OCI-LY3 (cell line): ENCODE measurements at regions not wholly inside any gene's neighbourhood (a gene's known extent, or its start where the extent isn't known, plus 50 kb on each side); places are given as distances from the start of the nearest gene placed in this dataset.
A peak's percentile ranks its signal among the peaks of the same experiment; 100 is the strongest.

ENCODE experiments used
- H2AFZ ChIP-seq: fragments of 200-600, 300-600 bp; shearing (Covaris generic); 2 replicates; pipeline ENCODE4 v1.6.0; 2014; ENCODE audit warnings: antibody characterized with exemption, low read depth, low read length
- H3K27ac ChIP-seq: fragments of 200-600, 300-600 bp; sonication (generic); 2 replicates; pipeline ENCODE4 v1.5.1; 2014; ENCODE audit warnings: mild to moderate bottlenecking, low read length, moderate library complexity, mixed read lengths
- H3K27me3 ChIP-seq: fragments of 200-600, 300-600 bp; sonication (generic); 2 replicates; pipeline ENCODE4 v1.6.1; 2014; ENCODE audit warnings: low read depth, low read length, mixed read lengths
- H3K36me3 ChIP-seq: fragments of 200-600, 300-600 bp; sonication (generic); replicated peaks from 2 replicates; pipeline ENCODE3; 2014; ENCODE audit warnings: low read depth, low read length, mixed read lengths
- H3K4me1 ChIP-seq: fragments of 300-600, 200-600 bp; sonication (generic); 2 replicates; pipeline ENCODE4 v1.6.1; 2014; ENCODE audit warnings: low read length, mixed read lengths
- H3K4me2 ChIP-seq: fragments of 200-600, 300-600 bp; sonication (generic); 2 replicates; pipeline ENCODE4 v1.6.1; 2014; ENCODE audit warnings: low read length, mixed read lengths
- H3K4me3 ChIP-seq: fragments of 300-600, 200-600 bp; sonication (generic); 2 replicates; pipeline ENCODE4 v1.5.1; 2014; ENCODE audit warnings: antibody characterized with exemption, mild to moderate bottlenecking, low read length, moderate library complexity
- H3K79me2 ChIP-seq: fragments of 300-600, 200-600 bp; shearing (Covaris generic); 2 replicates; pipeline ENCODE4 v1.6.1; 2014; ENCODE audit warnings: mild to moderate bottlenecking, low read length, mixed read lengths
- H3K9ac ChIP-seq: fragments of 300-600, 200-600 bp; shearing (Covaris generic); 2 replicates; pipeline ENCODE4 v1.6.0; 2014; ENCODE audit warnings: mild to moderate bottlenecking, low read length, moderate library complexity
- H3K9me3 ChIP-seq: fragments of 200-600, 300-600 bp; shearing (Covaris generic); 2 replicates; pipeline ENCODE4 v1.6.1; 2014; ENCODE audit warnings: low read length, mixed read lengths; ENCODE audit not compliant: insufficient read depth
- H4K20me1 ChIP-seq: fragments of 200-600, 300-600 bp; sonication (generic); 2 replicates; pipeline ENCODE4 v1.6.1; 2016; ENCODE audit warnings: low read length, mixed read lengths; ENCODE audit not compliant: insufficient read depth
- EZH2phosphoT487 ChIP-seq: fragments of 200-600 bp; shearing (Covaris generic); IDR thresholded peaks from 2 replicates; pipeline ENCODE4 v1.6.1; 2018; ENCODE audit warnings: antibody characterized with exemption, mixed run types, low read depth
- TF ChIP-seq, protein P1 (sequence below): fragments of 200-600, 300-600 bp; sonication (generic); IDR thresholded peaks from 2 replicates; pipeline ENCODE4 v1.5.1; 2014; ENCODE audit warnings: antibody characterized with exemption, low read length, low read depth

DNA sequence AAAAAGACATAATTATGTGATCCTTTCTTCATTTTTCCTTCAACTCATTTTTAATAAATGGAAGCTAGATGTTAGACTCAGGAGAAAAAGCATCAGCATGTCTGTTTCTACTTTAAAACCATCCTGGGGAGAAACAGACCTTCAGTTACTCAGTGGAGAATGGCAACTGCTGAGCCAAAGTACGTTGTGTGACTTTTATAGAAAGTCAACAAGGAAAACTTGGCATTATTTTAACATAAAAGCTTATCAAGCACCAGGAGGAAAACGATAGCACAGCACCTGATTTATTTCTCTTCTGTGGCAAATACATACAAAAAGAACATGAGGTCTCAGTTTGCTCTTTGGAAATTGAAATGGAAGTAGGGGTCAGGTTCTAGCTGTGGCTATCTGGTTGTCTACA, 115.3 kb upstream of the RIPOR2 start:
- peaks cover 67% of the 10 kb centered on the region for H3K79me2 ChIP-seq
- H3K27me3 ChIP-seq: no peaks in the 10 kb centered on the region
- no peak overlapping the region for H2AFZ ChIP-seq
- H3K9ac ChIP-seq: peak overlapping the region; percentile 86
- H4K20me1 ChIP-seq: no peaks in the 10 kb centered on the region
- peaks cover 95% of the 10 kb centered on the region for H3K4me1 ChIP-seq
- peak overlapping the region; percentile 100 for H3K27ac ChIP-seq
- peak overlapping the region; percentile 71 for H3K4me3 ChIP-seq
- H3K9me3 ChIP-seq: no peaks in the 10 kb centered on the region
- TF ChIP-seq, protein P1, sequence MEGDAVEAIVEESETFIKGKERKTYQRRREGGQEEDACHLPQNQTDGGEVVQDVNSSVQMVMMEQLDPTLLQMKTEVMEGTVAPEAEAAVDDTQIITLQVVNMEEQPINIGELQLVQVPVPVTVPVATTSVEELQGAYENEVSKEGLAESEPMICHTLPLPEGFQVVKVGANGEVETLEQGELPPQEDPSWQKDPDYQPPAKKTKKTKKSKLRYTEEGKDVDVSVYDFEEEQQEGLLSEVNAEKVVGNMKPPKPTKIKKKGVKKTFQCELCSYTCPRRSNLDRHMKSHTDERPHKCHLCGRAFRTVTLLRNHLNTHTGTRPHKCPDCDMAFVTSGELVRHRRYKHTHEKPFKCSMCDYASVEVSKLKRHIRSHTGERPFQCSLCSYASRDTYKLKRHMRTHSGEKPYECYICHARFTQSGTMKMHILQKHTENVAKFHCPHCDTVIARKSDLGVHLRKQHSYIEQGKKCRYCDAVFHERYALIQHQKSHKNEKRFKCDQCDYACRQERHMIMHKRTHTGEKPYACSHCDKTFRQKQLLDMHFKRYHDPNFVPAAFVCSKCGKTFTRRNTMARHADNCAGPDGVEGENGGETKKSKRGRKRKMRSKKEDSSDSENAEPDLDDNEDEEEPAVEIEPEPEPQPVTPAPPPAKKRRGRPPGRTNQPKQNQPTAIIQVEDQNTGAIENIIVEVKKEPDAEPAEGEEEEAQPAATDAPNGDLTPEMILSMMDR: no peak
- TF ChIP-seq EZH2phosphoT487: no peak
- peak overlapping the region; percentile 88 for H3K4me2 ChIP-seq
- H3K36me3 ChIP-seq: no peaks in the 10 kb centered on the region

- peak overlapping the region; percentile 71; the same call in 1 of the 2 replicates for H3K4me3 ChIP-seq
- H2AFZ ChIP-seq: no peak overlapping the region
- H3K79me2 ChIP-seq: peaks cover 75% of the 10 kb centered on the region
- no peaks in the 10 kb centered on the region for H3K36me3 ChIP-seq
- H3K4me1 ChIP-seq: peaks cover 98% of the 10 kb centered on the region
- peak overlapping the region; percentile 88 for H3K4me2 ChIP-seq
- peak overlapping the region; percentile 86; the same call in 1 of the 2 replicates for H3K9ac ChIP-seq
- H3K9me3 ChIP-seq: no peaks in the 10 kb centered on the region
- peak overlapping the region; percentile 100 for H3K27ac ChIP-seq
- no peak for TF ChIP-seq EZH2phosphoT487
- TF ChIP-seq, protein P1: no peak
- no peaks in the 10 kb centered on the region for H4K20me1 ChIP-seq
- H3K27me3 ChIP-seq: no peaks in the 10 kb centered on the region
Measured at GRCh38 chr6:25052181-25052580, 116.4 kb upstream of the RIPOR2 start.

GRCh38 chr6:25053875-25054371, 118.2 kb upstream of the RIPOR2 start:
- peak overlapping the region; percentile 67 for H3K4me3 ChIP-seq
- H4K20me1 ChIP-seq: no peaks in the 10 kb centered on the region
- H3K27ac ChIP-seq: peak overlapping the region; percentile 100
- H3K9me3 ChIP-seq: no peaks in the 10 kb centered on the region
- no peaks in the 10 kb centered on the region for H3K36me3 ChIP-seq
- no peak for TF ChIP-seq EZH2phosphoT487
- TF ChIP-seq, protein P1: peak; percentile 19; the same call in 1 of the 2 replicates
- H3K27me3 ChIP-seq: no peaks in the 10 kb centered on the region
- no peak overlapping the region for H2AFZ ChIP-seq
- peak overlapping the region; percentile 86 for H3K9ac ChIP-seq
- H3K4me2 ChIP-seq: peak overlapping the region; percentile 88
- peaks cover 82% of the 10 kb centered on the region for H3K4me1 ChIP-seq
- peaks cover 59% of the 10 kb centered on the region for H3K79me2 ChIP-seq

- Histone ChIP-seq H3K36me3 (no peaks in the 10 kb centered on the region), H3K79me2 (peaks cover 55% of the 10 kb centered on the region), H3K27ac (peak overlapping the region; percentile 100), H3K4me1 (peaks cover 76% of the 10 kb centered on the region), H2AFZ (no peak overlapping the region), H3K4me3 (peak overlapping the region; percentile 67), H3K9ac (peak overlapping the region; percentile 84), H3K27me3 (no peaks in the 10 kb centered on the region), H4K20me1 (no peaks in the 10 kb centered on the region), H3K4me2 (peak overlapping the region; percentile 88), H3K9me3 (no peaks in the 10 kb centered on the region)
- TF ChIP-seq, protein P1: no peak
- no peak for TF ChIP-seq EZH2phosphoT487
Measured at GRCh38 chr6:25054469-25054868, 118.7 kb upstream of the RIPOR2 start.
